Testis (tissue), 2 donors: ENCODE measurements at regions not wholly inside any gene's neighbourhood (a gene's known extent, or its start where the extent isn't known, plus 50 kb on each side); places are given as distances from the start of the nearest gene placed in this dataset.
"Not testable (repeated sequence)": the region's sequence is repeated elsewhere in the genome, so short reads cannot be mapped to it uniquely, and the experiment has no call there.

Experiments used
- DNase-seq: peaks from one replicate; pipeline ENCODE4 v3.0.0-alpha.2; 2019
- H3K27ac ChIP-seq, 2 donors: fragments of 200-600 bp; sonication (generic); one replicate each; pipeline ENCODE4 v1.5.1; 2019
- H3K27me3 ChIP-seq: fragments of 200-600 bp; sonication (generic); one replicate; pipeline ENCODE4 v1.5.1; 2019
- H3K36me3 ChIP-seq: fragments of 200-600 bp; sonication (generic); one replicate; pipeline ENCODE4 v1.5.1; 2017; ENCODE audit warnings: low read depth; ENCODE audit errors: missing control alignments
- H3K4me1 ChIP-seq: fragments of 200-600 bp; sonication (generic); one replicate; pipeline ENCODE4 v1.5.1; 2019
- H3K4me3 ChIP-seq, 2 donors: fragments of 200-600 bp; sonication (generic); one replicate each; pipeline ENCODE4 v1.5.1; 2017 to 2019
- H3K9me3 ChIP-seq: fragments of 200-600 bp; sonication (generic); one replicate; pipeline ENCODE4 v1.5.1; 2017
- POLR2A ChIP-seq: fragments of 450-650 bp; IDR thresholded peaks from one replicate; pipeline ENCODE4 v1.6.1; 2017; ENCODE audit warnings: antibody characterized with exemption, mild to moderate bottlenecking, moderate library complexity
- WGBS, 2 donors: methylation state at CpG; one replicate each; pipeline ENCODE4 v1.1.5; 2018; 5-methylcytosine and 5-hydroxymethylcytosine counted together
- intact Hi-C: fragments of 100-400 bp; cut with DNase I; formaldehyde crosslinking; loops from one replicate; pipeline ENCODE4 v1.15.1; 2023; ENCODE audit warnings: low total_unique reads
- TF ChIP-seq, protein P1 (sequence below), 3 experiments: fragments of 450-650 bp in 2 of 3; fragments of 200-600 bp in 1 of 3; sonication (generic) in 1 of 3; IDR thresholded peaks; one replicate each; pipeline ENCODE4 v1.5.1; 2016 to 2019; ENCODE audit warnings: antibody characterized with exemption in 3 of 3, mild to moderate bottlenecking in 2 of 3, moderate library complexity in 1 of 3

DNA sequence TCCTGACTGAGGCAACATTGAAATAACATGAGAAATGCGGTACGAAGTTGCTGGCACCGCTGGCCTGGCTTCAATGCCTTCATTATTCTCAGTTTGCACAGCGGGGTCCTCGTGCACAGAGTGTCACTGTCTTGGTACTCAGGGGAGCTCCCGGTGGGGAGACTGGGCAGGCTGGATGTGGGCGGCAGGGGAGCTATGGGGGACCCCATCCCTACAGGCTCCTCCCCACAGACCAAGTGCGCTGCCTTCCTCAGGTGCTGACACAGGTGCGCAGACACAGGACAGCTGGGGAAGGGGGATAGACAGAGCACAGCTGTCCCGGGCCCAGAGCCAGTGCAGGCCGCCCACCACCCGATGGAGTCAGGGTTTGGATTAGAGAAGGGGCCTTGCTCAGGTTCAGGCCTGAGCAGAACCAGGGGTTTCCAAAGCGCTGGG is 270.1 kb downstream of the ADGRD1 start:
- Histone ChIP-seq H3K9me3 (no peaks in the 10 kb centered on the region), H3K4me3 (no peak overlapping the region), H3K27me3 (no peaks in the 10 kb centered on the region), H3K36me3 (no peaks in the 10 kb centered on the region), H3K4me1 (no peaks in the 10 kb centered on the region), H3K27ac (no peak overlapping the region)
- intact Hi-C loops, result no loop called here
- TF ChIP-seq, protein P1, sequence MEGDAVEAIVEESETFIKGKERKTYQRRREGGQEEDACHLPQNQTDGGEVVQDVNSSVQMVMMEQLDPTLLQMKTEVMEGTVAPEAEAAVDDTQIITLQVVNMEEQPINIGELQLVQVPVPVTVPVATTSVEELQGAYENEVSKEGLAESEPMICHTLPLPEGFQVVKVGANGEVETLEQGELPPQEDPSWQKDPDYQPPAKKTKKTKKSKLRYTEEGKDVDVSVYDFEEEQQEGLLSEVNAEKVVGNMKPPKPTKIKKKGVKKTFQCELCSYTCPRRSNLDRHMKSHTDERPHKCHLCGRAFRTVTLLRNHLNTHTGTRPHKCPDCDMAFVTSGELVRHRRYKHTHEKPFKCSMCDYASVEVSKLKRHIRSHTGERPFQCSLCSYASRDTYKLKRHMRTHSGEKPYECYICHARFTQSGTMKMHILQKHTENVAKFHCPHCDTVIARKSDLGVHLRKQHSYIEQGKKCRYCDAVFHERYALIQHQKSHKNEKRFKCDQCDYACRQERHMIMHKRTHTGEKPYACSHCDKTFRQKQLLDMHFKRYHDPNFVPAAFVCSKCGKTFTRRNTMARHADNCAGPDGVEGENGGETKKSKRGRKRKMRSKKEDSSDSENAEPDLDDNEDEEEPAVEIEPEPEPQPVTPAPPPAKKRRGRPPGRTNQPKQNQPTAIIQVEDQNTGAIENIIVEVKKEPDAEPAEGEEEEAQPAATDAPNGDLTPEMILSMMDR (IDR thresholded peaks at IDR 0.05), result no peak
- TF ChIP-seq POLR2A, result no peak
- DNase-seq, result no peak
- 70 to 78% methylated on average over 10 to 13 of the region's 13 CpGs for WGBS, 2 donors

DNA sequence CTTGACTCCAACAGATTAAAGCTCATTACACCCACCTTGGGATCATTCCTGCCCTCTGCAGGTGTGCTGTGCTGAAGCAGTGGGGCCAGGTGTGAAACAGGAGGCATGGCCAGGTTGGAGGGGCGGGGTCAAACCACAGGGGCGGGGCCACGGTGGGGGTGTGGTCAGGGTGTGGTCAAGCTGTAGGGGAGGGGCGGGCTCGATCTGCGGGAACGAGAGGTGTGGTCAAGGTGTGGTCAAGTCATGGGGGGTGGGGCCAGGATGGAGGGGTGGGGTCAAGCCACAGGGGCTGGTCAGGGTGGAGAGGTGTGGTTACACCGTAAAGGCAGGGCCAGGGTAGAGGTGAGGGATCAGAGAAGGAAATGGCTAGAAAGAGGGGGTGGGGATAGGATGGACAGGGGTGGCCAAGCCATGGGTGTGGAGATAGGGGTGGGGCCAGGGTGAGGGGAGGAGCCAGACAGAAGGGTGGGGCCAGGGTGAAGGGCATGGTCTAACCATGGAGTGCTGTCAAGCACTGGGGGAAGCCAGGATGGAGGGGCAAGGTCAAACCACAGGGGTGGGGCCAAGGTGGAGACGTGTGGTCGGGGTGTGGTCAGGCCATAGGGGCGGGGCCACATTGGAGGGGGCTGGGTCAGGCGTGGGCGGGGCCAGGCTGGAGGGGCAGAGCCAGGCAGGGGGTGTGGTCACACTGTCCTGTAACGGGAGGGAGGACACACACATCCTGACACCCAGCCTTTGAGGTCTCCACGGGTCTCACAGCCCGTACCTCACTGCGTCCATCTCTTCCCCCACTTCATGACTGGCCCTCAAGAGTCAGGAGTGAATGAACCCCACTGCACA is 270.7 kb downstream of the ADGRD1 start:
- whole genome bisulfite sequencing, 2 donors, result 54 to 55% methylated on average over 8 to 10 of the region's 17 CpGs

DNA sequence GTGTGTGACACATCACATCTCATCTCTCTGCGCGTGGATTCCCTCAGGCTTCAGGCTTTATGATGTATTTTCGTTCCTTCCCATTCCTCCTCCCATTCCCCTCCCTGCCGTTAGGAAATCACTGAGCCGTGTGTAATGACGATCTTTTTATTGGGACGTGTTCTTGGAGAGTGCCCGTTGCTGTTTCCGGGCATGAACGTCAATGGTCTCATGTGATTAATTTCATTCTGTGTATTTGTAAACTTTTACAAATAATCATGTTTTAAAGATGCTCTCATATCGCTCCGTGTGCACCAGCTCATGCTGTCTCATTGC is 271.3 kb downstream of the ADGRD1 start:
- H3K4me3 ChIP-seq, intact Hi-C loops, H3K27me3 ChIP-seq, H3K9me3 ChIP-seq, DNase-seq, H3K36me3 ChIP-seq, H3K27ac ChIP-seq, H3K4me1 ChIP-seq: not testable (repeated sequence)
- no CpG with 5 or more reads among the region's 12 CpGs for WGBS, 2 donors

More for the DNA sequence above, 270.7 kb downstream of the ADGRD1 start:
- H3K27ac ChIP-seq, H3K4me1 ChIP-seq, intact Hi-C loops, H3K27me3 ChIP-seq, H3K4me3 ChIP-seq, H3K9me3 ChIP-seq, H3K36me3 ChIP-seq: not testable (repeated sequence)
- DNase-seq, result peak; percentile 54

DNA sequence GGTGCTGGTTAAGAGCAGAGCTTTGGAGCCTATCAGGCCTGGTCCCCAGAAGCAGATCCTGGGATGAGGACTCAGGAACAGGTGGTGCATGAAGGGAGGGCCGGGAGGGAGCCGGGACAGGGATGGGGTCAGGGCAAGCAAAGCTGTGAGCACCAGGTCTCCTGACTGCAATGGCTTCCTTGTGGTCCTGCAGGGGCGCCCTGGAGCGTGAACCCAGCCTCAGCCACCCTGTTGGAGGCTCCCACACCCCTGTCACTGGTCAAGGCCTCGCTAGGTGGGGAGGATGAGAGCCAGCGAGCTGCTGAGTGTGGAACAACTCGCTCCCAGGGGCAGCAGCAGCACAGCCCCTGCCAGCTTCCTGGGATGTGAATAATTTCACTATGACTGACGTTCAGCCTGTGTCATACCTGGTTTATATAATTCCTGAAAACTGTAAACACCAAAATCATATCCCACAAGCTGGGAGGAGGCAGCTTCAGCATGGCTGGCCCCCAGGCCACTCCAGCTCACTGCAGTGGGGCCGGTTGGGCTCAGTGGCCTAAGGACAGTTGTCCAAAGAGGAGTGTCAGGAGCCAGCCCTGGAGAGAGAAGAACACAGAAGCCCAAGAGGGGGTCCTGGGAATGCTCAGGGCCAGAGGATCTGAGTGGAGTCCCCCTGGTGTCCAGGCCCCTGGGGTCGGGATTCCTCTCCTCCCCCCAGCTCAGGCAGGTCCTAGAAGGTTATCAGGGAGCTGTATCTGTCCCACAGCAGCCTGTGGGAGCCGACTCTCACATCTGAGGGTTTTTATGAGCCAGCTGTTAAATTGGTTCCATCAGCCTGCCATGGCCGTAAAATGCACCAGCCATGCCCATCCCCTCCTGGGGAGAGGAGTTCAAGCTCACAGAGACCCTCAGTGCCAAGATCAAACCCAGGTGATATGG is 272.9 kb downstream of the ADGRD1 start:
- no peak overlapping the region for H3K27ac ChIP-seq
- intact Hi-C loops, result no loop called here
- H3K4me3 ChIP-seq, result no peak overlapping the region
- H3K36me3 ChIP-seq, result no peaks in the 10 kb centered on the region
- no peaks in the 10 kb centered on the region for H3K9me3 ChIP-seq
- 70 to 76% methylated on average over 6 to 10 of the region's 12 CpGs for WGBS, 2 donors
- TF ChIP-seq, protein P1 (IDR thresholded peaks at IDR 0.05), result no peak
- no peak for TF ChIP-seq POLR2A
- H3K27me3 ChIP-seq, result no peaks in the 10 kb centered on the region
- no peak for DNase-seq
- H3K4me1 ChIP-seq, result peaks cover 11% of the 10 kb centered on the region

DNA sequence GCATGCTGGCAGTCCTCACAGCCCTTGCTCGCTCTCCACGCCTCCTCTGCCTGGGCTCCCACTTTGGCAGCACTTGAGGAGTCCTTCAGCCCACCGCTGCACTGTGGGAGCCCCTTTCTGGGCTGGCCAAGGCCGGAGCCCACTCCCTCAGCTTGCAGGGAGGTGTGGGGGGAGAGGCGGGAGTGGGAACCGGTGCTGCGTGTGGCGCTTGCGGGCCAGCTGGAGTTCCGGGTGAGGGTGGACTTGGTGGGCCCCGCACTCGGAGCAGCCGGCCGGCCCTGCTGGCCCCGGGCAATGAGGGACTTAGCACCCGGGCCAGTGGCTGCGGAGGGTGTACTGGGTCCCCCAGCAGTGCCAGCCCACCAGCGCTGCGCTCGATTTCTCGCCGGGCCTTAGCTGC is 273.9 kb downstream of the ADGRD1 start:
- H3K4me3 ChIP-seq, H3K27ac ChIP-seq, H3K36me3 ChIP-seq, H3K27me3 ChIP-seq, DNase-seq, intact Hi-C loops, H3K9me3 ChIP-seq: not testable (repeated sequence)
- WGBS, 2 donors, result 93% methylated on average over 8 of the region's 22 CpGs; no CpG with 5 or more reads in 1 of the 2 donors
- peaks cover 11% of the 10 kb centered on the region for H3K4me1 ChIP-seq

DNA sequence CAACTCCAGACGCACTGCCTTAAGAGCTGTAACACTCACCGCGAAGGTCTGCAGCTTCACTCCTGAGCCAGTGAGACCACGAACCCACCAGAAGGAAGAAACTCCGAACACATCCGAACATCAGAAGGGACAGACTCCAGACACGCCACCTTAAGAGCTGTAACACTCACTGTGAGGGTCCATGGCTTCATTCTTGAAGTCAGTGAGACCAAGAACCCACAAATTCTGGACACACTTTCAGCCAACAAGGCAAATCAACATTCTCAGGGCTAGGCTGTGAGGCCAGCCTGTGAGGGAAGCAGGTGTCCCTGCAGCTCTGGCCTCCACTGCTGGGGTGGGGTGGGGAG is 275.3 kb downstream of the ADGRD1 start:
- Histone ChIP-seq H3K27ac (peak overlapping the region in 1 of 2 donors; percentile 10), H3K4me1 (peaks cover 11% of the 10 kb centered on the region)
- H3K27me3 ChIP-seq, H3K4me3 ChIP-seq, H3K36me3 ChIP-seq, DNase-seq, H3K9me3 ChIP-seq, intact Hi-C loops: not testable (repeated sequence)
- 78 to 100% methylated on average over 3 to 7 of the region's 7 CpGs for WGBS, 2 donors
